ENCODE measurements at regions not wholly inside any gene's neighbourhood (a gene's known extent, or its start where the extent isn't known, plus 50 kb on each side); places are given as distances from the start of the nearest gene placed in this dataset.

GRCh38 chr1:177891809-177892208, 78.0 kb downstream of the SEC16B start:
- no peaks in the 10 kb centered on the region for H3K4me1 Mint-ChIP-seq
- Histone ChIP-seq H3K9me3 (ENCODE audit: low read depth) (no peaks in the 10 kb centered on the region), H3K79me2 (ENCODE audit: low read depth) (no peaks in the 10 kb centered on the region), H3K4me3 (no peak overlapping the region), H3K4me1 (no peaks in the 10 kb centered on the region), H3K27ac (no peak overlapping the region), H3K36me3 (no peaks in the 10 kb centered on the region), H3K9ac (no peak overlapping the region), H3F3A (ENCODE audit: low read depth) (no peaks in the 10 kb centered on the region), H4K20me1 (ENCODE audit: low read depth) (no peaks in the 10 kb centered on the region), H3K27me3 (no peaks in the 10 kb centered on the region), H3K4me2 (no peak overlapping the region), H2AFZ (replicated peaks) (no peak overlapping the region)
- H3K9me3 Mint-ChIP-seq, result peaks cover 20% of the 10 kb centered on the region
- no peaks in the 10 kb centered on the region for H3K27me3 Mint-ChIP-seq (ENCODE audit: insufficient read depth, low read depth)
- no peak for TF ChIP-seq EZH2 (IDR thresholded peaks at IDR 0.05)
- TF ChIP-seq EZH2phosphoT487 (IDR thresholded peaks at IDR 0.05), result no peak
- TF ChIP-seq, protein P1, sequence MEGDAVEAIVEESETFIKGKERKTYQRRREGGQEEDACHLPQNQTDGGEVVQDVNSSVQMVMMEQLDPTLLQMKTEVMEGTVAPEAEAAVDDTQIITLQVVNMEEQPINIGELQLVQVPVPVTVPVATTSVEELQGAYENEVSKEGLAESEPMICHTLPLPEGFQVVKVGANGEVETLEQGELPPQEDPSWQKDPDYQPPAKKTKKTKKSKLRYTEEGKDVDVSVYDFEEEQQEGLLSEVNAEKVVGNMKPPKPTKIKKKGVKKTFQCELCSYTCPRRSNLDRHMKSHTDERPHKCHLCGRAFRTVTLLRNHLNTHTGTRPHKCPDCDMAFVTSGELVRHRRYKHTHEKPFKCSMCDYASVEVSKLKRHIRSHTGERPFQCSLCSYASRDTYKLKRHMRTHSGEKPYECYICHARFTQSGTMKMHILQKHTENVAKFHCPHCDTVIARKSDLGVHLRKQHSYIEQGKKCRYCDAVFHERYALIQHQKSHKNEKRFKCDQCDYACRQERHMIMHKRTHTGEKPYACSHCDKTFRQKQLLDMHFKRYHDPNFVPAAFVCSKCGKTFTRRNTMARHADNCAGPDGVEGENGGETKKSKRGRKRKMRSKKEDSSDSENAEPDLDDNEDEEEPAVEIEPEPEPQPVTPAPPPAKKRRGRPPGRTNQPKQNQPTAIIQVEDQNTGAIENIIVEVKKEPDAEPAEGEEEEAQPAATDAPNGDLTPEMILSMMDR (IDR thresholded peaks at IDR 0.05), result no peak
- no peak for DNase-seq (ENCODE audit: low spot score)
- no peaks in the 10 kb centered on the region for H3K36me3 Mint-ChIP-seq
- no peak overlapping the region for H3K4me3 Mint-ChIP-seq
- no peak overlapping the region for H3K27ac Mint-ChIP-seq

DNA sequence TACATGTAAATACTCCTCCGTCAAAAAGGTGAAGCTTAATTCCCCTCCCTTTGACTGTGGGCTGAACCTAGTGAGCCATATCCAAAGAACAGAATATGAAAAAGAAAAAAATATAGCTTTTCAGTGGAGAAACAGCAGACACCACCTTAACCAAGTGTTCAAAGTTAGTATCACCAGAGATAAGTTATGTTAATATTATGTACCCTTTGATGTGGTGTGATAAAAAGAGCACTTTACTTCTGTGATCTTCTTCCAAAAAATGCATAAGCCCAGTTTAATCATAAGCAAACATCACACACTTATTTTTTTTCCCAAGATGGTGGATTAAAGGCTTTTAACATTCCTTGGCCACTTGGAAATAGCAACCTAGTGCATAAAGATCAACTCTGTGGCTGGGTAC, 79.4 kb downstream of the SEC16B start:
- Mint-ChIP-seq H3K27ac (no peak overlapping the region), H3K36me3 (no peaks in the 10 kb centered on the region), H3K4me3 (no peak overlapping the region), H3K27me3 (ENCODE audit: insufficient read depth, low read depth) (no peaks in the 10 kb centered on the region), H3K9me3 (peaks cover 20% of the 10 kb centered on the region), H3K4me1 (no peaks in the 10 kb centered on the region)
- Histone ChIP-seq H3K9ac (no peak overlapping the region), H3F3A (ENCODE audit: low read depth) (no peaks in the 10 kb centered on the region), H3K4me2 (no peak overlapping the region), H3K27ac (no peak overlapping the region), H3K36me3 (no peaks in the 10 kb centered on the region), H4K20me1 (ENCODE audit: low read depth) (no peaks in the 10 kb centered on the region), H2AFZ (replicated peaks) (no peak overlapping the region), H3K4me1 (no peaks in the 10 kb centered on the region), H3K79me2 (ENCODE audit: low read depth) (no peaks in the 10 kb centered on the region), H3K4me3 (no peak overlapping the region), H3K9me3 (ENCODE audit: low read depth) (no peaks in the 10 kb centered on the region), H3K27me3 (no peaks in the 10 kb centered on the region)
- TF ChIP-seq EZH2phosphoT487 (IDR thresholded peaks at IDR 0.05), result no peak
- TF ChIP-seq, protein P1 (IDR thresholded peaks at IDR 0.05), result no peak
- no peak for TF ChIP-seq EZH2 (IDR thresholded peaks at IDR 0.05)
- DNase-seq (ENCODE audit: low spot score), result no peak

GRCh38 chr1:177884479-177885021, 85.3 kb downstream of the SEC16B start:
- Histone ChIP-seq H3F3A (ENCODE audit: low read depth) (no peaks in the 10 kb centered on the region), H3K27me3 (no peaks in the 10 kb centered on the region), H2AFZ (replicated peaks) (no peak overlapping the region), H3K9me3 (ENCODE audit: low read depth) (no peaks in the 10 kb centered on the region), H4K20me1 (ENCODE audit: low read depth) (no peaks in the 10 kb centered on the region), H3K4me1 (no peaks in the 10 kb centered on the region), H3K79me2 (ENCODE audit: low read depth) (no peaks in the 10 kb centered on the region), H3K36me3 (no peaks in the 10 kb centered on the region), H3K4me2 (no peak overlapping the region), H3K27ac (no peak overlapping the region), H3K4me3 (no peak overlapping the region), H3K9ac (no peak overlapping the region)
- Mint-ChIP-seq H3K36me3 (no peaks in the 10 kb centered on the region), H3K27me3 (ENCODE audit: insufficient read depth, low read depth) (peaks cover 4% of the 10 kb centered on the region), H3K9me3 (peaks cover 3% of the 10 kb centered on the region), H3K27ac (no peak overlapping the region), H3K4me3 (no peak overlapping the region), H3K4me1 (peaks cover 9% of the 10 kb centered on the region)
- DNase-seq (ENCODE audit: low spot score), result no peak
- TF ChIP-seq, protein P1 (IDR thresholded peaks at IDR 0.05), result no peak
- TF ChIP-seq EZH2phosphoT487 (IDR thresholded peaks at IDR 0.05), result no peak
